Right ventricle myocardium inferior (tissue), 1 donor: ENCODE measurements at regions not wholly inside any gene's neighbourhood (a gene's known extent, or its start where the extent isn't known, plus 50 kb on each side); places are given as distances from the start of the nearest gene placed in this dataset.
"Not testable (repeated sequence)": the region's sequence is repeated elsewhere in the genome, so short reads cannot be mapped to it uniquely, and the experiment has no call there.

Experiments
- ATAC-seq: fragments of 200-7000 bp; cut with Tn5 transposase; one replicate; pipeline ENCODE4 v1.9.1; 2020; ENCODE audit warnings: mild to moderate bottlenecking, moderate library complexity
- DNase-seq: peaks from one replicate; pipeline ENCODE4 v3.0.0; 2021; ENCODE audit errors: missing footprints
- intact Hi-C: fragments of 100-400 bp; cut with DNase I; formaldehyde crosslinking; loops from one replicate; pipeline ENCODE4 v1.11.0; 2022
- donor health status: DM: no; HTN: yes; CAD: no; lungs with severe emphysema.

DNA sequence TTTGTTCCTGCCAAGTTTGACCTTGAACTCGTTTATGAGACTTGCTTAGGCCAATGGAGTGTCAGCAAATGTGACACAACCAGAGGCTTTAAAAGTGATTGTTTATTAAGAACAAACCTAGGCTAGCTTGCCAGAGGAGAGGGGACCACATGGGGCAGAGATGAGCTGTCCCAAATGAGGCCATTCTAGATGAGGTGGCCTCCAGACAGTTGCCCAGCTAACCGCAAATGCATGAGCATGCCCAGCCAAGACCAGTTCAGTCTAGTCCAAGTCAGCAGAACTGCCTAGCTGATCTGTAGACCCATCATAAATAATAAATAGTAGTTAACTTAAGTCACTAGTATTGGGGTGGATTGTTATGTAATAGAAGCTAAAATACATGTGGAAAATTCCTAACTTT is 172.8 kb upstream of the DYRK2 start:
- DNase-seq (no peak), ATAC-seq (no peak)
- intact Hi-C loops, result no loop called here

DNA sequence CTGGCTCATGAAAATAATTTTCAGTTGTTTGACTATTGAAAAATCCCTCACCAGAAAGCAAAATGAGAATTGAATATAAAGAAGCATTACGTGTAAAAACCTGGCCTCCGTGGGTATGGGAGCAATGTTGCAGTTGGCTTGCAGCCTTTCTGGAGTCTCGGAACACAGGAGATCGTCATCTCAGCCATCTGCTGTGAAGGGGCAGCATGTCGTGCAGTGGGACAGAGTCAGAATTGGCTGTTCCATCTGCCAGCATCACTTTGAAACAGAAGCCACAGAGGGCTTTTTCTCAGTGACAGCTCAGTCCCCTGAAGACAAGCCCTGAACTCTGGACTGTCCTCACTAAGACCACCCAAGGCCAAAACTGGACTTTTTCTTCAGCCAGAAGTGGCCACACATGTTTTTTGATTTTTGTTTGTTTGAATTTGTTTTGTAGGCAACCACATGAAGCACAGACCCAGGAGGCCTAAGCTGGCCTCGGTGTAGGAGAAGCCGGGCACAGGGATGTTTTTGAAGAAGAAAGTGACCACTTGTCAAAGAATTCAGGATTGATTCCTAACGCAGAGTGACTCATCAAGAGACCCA is 170.8 kb upstream of the DYRK2 start:
- ATAC-seq (no peak), DNase-seq (no peak)
- intact Hi-C loops, result no loop called here

DNA sequence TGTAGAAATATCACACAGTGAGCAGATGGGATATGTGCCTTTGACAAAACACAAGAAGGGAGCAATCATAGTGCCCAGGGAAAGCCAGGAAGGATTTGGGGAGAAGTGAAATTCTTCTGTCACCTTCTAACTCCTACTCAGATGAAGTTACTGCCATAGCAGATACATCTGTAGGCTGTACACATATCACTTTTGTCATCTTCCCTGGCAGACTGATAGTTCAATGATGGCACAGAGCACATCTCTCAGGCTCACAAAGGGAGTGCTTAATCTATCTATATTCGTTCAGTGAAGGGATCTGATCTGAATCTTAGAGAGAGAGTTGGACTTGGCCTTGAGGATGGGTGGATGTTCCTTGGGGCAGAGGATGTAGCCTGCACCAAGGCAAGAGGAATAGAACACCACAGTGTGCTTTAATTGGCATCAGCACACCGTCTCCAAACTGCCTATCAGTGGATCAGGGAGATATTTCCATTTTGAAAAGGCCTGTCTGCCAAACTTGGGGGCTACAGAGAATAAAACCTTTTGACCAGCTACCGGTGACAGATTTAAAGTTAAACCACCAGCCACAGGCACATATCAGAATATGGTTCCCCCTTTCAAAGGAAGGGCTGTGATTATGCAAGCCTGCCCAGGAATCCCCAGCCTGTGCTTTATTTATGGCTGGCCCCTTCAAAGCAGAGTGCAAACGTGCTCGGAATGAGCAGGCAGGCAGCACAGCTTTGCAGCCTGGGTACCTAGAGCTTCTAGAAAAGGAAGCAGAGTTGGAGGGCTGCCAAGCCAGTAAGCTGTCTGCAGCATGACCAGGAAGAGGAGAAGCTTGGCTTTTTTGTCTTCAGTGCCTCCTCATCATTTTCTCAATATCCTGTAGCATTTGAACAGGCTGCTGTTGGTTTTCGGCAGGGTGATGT is 165.5 kb upstream of the DYRK2 start:
- DNase-seq (peak; percentile 87), ATAC-seq (peak; percentile 89)
- intact Hi-C loops, result no loop called here

DNA sequence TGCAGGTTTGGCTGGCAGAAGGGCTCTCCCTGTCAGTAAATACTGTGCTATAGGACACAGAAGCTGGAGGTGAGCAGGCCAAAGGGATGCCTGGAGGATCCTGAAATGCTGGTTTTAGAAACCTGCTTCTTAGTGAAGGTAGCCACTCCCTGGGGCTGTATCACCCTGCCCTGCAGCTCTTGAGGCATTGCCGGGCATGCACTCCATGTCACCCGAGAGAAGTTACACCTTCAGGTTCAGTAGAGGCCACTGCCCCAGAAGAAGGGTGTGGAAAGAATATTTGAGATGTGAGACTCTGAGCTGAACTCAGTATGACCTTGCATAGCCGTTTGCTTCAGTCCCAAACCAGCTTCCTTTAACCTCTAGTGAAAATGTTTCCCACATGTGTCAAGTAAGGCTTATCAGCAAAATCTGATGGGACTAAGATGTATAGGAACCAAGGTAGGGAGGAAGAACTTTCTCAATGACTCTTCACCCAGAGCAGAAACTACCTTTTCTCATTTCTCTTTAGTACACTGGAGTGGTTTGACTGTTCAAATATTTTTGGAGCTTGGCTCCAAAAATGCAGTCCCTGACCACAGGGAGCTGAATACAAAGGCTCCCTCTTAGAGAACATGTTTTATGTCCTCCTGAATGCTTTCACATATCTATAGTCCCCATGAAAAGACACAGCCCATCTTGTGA is 164.5 kb upstream of the DYRK2 start:
- peak; percentile 26 for ATAC-seq
- no peak for DNase-seq
- intact Hi-C loops, result no loop called here

DNA sequence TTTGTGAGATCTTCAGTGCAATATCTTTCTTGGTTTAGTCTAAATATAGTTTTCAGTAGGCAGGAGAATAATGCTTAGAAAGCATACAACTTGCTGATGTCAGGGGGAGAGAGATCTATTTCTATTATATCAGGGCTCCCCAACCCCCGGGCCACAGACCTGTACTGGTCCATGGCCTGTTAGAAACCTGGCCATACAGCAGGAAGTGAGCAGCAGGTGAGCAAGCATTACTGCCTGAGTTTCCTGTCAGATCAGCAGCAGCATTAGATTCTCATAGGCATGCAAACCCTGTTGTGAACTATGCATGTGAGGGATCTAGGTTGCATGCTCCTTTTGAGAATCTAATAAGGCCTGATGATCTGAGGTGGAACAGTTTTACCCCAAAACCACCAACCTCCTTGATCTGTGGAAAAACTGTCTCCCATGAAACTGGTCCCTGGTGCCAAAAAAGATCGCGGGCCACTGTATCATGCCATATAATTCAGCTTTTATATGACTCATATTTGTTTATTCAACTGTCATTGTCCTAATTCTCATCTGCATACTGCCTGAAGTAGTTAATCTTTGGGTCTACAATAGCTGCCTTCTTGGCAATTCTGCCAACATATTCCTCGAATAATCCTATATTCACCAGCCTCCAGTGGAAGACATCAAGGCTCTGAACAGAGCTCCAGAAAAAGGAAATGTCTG is 163.6 kb upstream of the DYRK2 start:
- no peak for ATAC-seq
- intact Hi-C loops, result no loop called here
- DNase-seq, result no peak

DNA sequence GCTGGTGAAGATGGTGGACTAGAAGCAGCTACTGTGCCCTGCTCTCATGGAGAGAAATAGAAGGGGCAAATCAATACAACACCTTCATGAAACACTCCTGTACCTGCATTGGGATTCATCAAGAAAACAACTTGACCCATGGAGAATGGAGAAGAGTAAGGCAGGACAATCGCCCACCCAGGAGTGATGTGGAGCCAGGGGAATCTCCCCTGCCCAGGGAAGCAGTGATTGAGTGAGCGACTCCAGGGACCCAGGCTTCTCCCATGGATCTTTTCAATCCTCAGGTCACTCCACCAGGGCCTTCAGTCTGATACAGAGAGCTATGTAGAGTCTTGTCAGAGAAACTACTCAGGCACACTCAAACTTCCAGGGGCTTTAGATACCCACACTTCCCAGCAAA is 161.9 kb upstream of the DYRK2 start:
- ATAC-seq, result no peak
- intact Hi-C loops, result no loop called here
- no peak for DNase-seq

DNA sequence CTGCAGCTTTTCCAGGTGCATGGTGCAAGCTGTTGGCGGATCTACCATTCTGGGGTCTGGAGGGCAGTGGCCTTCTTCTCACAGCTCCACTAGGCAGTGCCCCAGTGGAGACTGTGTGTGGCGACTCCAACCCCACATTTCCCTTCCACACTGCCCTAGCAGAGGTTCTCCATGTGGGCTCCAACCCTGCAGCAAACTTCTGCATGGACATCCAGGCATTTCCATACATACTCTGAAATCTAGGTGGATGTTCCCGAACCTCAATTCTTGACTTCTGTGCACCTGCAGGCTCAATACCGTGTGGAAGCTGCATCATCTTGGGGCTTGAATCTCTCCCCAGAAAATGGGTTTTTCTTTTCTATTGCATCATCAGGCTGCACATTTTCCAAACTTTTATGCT is 160.2 kb upstream of the DYRK2 start:
- DNase-seq, ATAC-seq, intact Hi-C loops: not testable (repeated sequence)

DNA sequence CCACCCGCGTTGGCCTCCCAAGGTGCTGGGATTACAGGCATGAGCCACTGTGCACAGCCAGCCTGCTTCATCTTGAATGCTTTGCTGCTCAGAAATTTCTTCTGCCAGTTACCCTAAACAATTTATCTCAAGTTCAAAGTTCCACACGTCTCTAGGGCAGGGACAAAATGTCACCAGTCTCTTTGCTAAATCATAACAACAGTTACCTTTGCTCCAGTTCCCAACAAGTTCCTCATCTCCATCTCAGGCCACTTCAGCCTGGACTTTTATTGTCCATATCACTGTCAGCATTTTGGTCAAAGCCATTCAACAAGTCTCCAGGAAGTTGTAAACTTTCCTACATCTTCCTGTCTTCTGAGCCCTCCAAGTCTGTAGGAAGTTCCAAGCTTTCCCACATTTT is 159.5 kb upstream of the DYRK2 start:
- ATAC-seq, result no peak
- intact Hi-C loops, result no loop called here
- no peak for DNase-seq

DNA sequence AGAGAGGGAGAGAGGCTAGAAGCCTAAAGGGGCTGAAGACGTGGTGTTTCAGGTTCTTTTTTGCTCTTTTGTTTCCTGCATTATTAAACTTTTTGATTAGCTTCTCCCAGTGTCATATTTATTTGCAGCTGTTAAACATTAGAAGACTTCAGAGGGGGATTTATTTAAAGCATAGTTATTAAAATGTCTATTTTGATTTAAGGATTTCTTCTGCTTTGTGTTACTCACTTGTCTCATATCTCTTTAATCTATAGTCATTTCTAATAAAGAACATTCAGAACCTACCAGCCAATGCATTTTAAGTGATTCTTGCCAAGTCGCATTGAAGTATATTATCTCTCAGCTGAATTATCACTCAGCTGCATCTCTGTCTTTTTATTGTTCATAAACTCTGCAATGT is 152.0 kb upstream of the DYRK2 start:
- DNase-seq (no peak), ATAC-seq (no peak)
- intact Hi-C loops, result no loop called here

DNA sequence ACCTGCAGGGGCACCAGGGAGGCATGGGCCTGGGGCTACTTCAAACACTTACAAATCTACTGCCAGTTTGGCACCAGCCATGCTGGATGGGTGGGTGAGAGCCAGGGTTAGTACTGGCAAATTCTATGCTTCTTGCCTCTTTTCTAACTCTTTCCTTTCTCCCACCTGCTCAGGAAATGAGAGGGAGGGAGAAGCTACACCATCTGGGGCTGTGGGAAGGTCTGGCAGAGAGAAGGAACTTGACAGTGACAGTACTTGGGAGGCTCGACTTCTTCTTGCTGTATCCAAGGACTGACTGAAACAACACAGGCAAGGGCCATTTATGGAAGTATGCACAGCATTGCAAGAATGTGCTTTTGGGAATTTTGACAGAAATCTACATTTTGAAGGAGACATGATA is 149.6 kb upstream of the DYRK2 start:
- DNase-seq, result no peak
- ATAC-seq, result no peak
- intact Hi-C loops, result no loop called here

DNA sequence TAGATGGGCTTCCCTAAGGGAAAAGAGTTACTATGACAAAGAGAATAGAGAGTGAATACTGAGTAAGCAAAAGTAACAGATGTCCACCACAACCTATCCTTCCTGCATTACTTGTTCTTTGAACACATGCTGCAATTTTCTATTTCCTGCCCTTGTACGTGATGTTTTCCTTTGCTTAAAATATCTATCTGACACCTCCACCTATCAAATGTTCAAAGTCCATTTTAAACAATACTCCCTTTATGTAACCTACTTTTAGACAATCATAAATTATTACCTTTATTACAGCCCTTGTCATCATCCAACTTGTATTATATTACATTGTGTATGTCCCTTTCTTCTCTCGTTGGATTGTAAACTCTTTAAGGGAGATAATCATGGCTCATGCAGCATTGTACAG is 147.2 kb upstream of the DYRK2 start:
- no peak for ATAC-seq
- DNase-seq, result no peak
- intact Hi-C loops, result no loop called here

DNA sequence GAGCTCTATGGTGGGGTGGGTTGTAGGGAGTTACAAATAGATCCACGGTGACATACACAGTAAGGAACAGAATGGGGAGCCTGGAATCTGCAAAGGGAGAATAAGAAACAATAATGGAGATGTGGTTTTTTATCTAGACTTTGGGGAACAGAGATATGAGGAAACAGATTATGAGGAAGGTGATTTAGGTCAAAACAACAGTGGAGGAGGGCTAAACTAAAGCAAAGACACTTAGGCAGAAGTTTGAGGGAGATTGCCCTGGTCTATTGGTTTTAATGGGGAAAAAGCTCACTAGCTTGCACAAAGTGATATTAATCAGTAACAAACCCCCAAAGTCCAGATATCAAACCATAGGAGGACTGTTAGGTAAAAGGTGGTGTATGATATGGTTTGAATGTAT is 144.5 kb upstream of the DYRK2 start:
- intact Hi-C loops, result no loop called here
- no peak for ATAC-seq
- no peak for DNase-seq

DNA sequence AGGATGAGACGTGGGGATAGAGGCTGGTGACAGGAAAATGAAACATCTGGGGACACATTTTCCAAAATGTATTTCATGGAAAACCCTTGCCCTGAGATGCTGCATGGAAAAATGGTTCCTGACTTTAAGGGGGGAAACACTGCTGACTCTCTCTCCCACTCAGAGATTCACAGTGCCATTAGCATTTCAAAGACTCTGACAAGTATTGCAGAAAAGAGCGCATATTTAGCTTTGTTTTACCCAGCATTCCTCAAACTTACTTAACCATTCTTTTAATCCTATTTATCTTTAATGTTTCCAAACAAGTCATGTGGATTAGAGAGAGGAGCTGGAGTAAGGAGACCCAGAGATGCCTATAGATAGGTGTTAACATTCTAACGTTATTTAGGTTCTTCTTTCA is 141.8 kb upstream of the DYRK2 start:
- ATAC-seq, result no peak
- intact Hi-C loops, result no loop called here
- DNase-seq, result no peak

DNA sequence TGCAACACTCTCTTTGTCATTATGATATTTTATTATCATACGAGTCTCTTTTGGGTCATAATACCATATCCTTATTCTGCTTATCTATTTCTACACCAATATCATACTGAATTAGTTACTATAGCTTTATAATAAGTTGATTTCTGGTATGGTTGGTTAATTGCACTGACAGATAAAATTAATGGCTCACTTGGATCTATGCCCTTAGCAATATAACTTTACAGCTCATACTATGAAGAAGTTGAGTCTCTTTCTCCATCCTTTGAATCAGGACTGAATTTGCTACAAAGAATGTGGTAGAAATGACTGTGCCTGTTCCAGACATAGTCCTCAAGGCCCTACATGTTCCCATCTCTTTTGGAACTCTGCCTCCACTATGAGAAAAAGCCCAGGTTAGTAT is 139.7 kb upstream of the DYRK2 start:
- intact Hi-C loops, result no loop called here
- no peak for ATAC-seq
- DNase-seq, result no peak

DNA sequence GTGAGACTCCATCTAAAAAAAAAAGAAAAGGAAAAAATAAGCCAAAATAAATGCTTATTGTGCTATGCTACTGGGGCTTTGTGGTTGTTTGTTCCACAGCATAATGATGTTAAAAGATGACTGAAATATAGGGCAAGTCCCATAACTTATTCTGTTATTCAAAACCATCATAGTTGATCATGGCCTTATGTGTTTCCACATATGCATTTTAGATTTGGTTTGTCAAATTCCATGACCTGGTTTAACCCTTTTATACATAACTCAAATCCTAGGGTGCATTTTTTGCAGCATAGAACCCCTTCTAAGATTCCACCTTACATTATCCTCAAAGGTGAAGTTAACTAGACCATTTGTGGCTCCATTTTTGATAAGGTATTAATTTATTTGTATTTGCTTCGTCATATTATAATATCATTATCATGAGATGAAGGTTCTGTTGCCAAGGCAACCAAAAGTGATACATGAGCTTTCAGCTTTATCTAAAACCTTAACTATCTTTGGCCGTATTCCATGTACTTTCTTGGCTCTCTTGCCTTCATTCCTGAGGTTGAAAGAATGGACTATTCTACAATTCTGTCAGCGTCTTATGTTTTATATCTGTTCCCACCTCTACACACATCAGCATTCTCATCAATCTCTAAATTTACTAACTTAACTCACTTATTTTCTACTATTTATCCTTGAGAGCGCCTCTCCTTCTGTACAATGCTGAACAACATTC is 138.7 kb upstream of the DYRK2 start:
- intact Hi-C loops, result no loop called here
- DNase-seq (no peak), ATAC-seq (no peak)

DNA sequence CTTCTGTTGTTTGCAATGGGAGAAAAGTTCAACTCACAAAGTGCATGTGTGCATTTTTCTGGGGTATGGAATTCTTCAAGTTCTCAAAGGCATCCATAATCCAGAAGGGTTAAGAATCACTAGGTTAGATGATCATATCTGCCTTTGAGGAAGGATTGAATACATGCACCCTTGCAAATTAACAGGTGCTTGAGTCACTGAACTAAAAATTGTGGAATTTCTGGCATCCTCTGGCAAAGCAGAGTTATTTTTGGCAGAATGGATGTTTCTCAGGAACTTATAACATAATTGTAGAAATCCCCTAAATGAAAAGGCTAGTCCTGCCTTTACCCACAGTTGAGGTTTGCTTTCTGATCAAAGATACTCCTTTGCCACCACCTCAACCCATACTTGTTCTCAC is 136.5 kb upstream of the DYRK2 start:
- DNase-seq (no peak), ATAC-seq (no peak)
- intact Hi-C loops, result no loop called here

DNA sequence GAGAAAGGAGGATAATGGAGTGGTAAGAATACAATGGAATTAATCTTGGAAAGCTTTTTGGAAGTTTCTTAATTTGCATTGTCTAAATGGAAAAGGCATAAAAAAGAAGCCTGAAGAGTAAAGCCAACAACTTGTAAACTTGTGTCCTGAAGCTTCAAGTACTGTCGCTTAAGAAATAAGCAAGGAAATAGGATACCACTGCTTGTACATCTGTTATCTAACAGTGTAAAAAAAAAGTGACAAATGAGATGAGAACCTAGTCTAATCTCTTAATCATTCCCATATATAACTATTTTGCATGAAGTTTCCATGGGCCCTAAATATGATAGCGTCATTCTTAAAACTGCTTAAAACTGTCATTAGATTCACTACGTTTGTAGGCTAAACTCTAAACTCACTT is 134.0 kb upstream of the DYRK2 start:
- DNase-seq (no peak), ATAC-seq (no peak)
- intact Hi-C loops, result no loop called here

DNA sequence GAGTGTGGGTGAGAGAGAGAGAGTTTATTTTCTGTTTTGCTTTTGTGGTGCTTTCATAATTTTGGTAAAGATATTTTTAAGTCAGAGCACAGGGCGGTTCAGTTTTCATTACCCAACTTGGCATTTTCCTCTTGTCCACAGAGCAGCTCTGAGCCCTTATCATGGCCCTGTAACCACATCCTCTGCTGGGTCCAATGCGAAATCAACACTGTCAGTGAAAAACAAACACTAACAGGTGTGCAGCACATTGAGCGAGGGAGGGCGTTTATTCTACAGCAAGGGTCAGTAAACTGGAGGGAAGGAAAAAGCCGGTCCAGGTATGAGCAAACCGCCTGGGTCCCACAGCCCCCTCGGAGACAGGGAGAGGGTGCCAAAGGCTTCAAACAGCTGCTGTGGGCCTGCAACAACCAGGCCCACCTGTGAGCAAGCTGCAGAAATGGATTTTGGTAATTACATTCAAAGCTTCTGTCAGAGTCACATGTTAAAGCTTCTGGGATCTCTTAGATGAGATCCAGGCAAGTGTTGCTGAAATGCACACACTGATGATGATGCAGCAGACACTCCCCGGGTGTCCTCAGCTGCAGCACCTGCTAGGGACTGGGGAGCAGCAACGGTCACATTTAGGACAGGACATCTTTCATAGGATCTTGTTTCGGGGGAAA is 132.7 kb upstream of the DYRK2 start:
- ATAC-seq (no peak), DNase-seq (no peak)
- intact Hi-C loops, result no loop called here
